HG03442 (cell line): ENCODE measurements at regions not wholly inside any gene's neighbourhood (a gene's known extent, or its start where the extent isn't known, plus 50 kb on each side); places are given as distances from the start of the nearest gene placed in this dataset.

Experiments
- ATAC-seq: cut with Tn5 transposase; IDR thresholded peaks from one replicate; pipeline ENCODE4 v1.9.1; 2021; ENCODE audit warnings: mild to moderate bottlenecking, moderate library complexity; ENCODE audit not compliant: unreplicated experiment

- ATAC-seq: no peak
These were observed 148.8 kb downstream of the INO80D start for GRCh38 chr2:205937211-205937610.

GRCh38 chr2:205936446-205936845 lies 149.5 kb downstream of the INO80D start:
- no peak for ATAC-seq

GRCh38 chr2:205934443-205934842 lies 151.5 kb downstream of the INO80D start:
- no peak for ATAC-seq

DNA sequence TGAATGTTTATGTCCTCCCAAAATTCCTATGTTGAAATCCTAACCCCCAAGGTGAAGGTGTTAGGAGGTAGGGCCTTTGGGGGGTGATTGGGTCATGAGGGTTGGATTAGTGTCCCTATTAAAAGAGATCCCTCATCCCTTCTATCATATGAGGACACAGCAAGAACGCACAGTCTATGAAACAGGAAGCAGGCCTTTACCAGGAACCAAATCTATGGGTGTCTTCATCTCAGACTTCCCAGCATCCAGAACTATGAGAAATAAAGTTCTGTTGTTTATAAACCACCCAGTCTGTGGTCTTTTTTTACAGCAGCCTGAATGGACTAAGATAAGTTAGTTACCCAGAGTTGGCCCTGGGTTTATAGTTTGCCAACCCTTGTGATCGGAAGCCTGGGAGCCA lies 153.1 kb downstream of the INO80D start:
- ATAC-seq: no peak

DNA sequence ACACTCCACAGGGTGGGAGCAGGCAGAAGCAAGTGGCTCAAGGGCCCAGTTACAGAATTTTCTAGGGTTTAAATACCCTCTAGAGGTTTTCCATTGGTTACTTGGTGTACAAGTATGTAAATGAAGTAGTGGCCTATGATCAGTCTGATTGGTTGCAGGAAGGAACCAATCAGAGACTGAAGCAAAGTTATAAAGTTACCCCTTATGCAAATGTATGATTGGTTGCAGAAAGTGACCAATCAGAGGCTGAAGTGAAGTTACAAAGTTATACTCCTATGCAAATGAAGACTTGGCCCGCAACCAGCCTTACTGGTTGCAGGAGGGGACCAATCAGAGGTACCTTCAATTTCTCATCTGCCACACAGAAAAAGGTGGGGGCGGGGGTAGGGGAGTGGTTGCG lies 154.6 kb downstream of the INO80D start:
- no peak for ATAC-seq

GRCh38 chr2:205930209-205930608 lies 155.8 kb downstream of the INO80D start:
- ATAC-seq: no peak

DNA sequence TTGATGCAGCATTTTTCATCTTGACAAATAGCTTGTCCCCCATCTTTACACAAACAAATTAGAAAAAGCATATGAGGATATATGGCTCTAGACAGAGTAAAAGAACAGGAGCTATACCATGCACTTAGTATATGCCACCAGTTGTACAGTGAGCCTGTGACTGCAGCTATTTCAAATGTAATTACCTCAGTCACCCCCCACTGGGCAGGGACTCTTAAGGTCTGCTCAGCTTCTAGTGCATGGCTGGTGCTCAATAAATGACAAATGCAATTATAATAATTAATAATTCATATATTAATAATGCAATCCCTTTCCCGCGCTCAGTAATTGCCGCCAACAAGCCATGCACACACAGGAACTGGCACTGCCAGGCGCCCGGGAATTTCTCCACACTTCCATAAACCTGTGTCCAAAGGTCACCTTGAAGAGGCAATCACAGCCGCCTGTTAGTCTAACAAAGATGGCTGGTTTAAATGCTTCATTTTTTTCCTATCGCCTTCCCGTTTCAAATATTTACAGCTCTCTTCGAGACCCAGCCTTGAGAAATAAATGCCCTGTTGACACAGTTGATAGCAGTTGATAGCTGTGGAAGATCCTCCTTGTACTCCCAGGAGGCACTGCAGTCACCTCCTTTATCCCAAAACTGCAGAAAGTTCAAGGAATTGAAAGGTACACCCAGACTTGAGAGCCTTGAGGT lies 156.6 kb downstream of the INO80D start:
- no peak for ATAC-seq

GRCh38 chr2:205925373-205926337 lies 160.3 kb downstream of the INO80D start:
- peak; percentile 94 for ATAC-seq

GRCh38 chr2:205924676-205925075 lies 161.3 kb downstream of the INO80D start:
- ATAC-seq: no peak

DNA sequence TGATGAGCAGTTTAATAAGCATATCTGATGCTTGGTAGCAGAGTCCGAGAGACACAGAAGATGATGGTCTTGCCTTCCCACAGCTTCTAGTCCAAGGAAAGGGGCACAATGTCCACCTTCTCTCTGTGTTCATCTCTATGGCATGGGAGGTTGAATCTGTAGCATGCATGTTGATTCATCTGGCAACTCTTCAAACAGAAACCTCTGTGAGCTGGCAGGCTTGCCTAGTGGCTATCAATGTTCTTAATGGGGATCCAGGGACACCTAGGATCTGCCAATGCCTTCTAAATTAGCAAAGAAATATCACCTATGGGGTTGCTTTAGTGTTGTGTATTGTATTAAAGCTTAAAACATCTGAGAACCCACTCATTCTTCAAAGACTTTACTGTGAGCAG lies 170.8 kb downstream of the INO80D start:
- ATAC-seq: no peak

GRCh38 chr2:205914213-205915129 lies 171.5 kb downstream of the INO80D start:
- no peak for ATAC-seq

DNA sequence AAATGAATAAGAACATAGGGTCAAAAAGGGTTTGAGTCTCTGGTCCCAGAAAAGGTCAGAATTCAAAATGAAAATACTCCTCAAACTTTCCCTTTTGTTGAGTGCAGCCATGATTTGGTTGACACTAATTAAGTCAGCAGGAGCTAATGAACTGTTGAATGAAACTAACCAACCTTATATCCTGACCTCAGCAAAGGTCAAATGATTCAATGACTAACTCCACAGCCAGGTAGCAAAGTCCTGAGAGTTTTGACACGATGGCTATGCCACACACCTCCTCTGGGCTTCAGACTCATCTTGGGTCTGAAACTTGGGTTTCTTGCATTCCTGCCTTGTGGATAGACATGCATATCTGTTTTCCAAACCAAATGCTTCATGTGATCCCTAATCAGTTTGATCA lies 172.3 kb downstream of the INO80D start:
- no peak for ATAC-seq

GRCh38 chr2:205911306-205911705 lies 174.7 kb downstream of the INO80D start:
- ATAC-seq: no peak

DNA sequence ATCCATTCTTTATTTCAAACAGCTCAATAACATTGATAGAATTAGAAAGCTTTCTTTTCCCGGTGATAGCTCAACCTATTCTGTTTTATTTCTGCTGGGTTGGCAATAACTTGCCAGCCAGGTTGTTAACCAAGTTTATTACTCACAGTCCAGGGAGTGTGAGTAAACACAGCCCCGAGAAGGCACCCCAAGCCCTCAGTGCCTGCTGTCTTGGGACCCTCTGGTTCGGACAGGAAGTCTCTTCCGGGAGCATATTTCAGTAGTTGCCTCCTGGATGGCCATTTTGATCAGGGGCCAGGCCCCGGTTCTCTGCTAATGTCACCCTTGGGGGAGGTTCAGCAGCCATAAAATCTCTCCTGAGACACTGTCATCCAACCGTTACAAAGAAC lies 176.8 kb downstream of the INO80D start:
- no peak for ATAC-seq

DNA sequence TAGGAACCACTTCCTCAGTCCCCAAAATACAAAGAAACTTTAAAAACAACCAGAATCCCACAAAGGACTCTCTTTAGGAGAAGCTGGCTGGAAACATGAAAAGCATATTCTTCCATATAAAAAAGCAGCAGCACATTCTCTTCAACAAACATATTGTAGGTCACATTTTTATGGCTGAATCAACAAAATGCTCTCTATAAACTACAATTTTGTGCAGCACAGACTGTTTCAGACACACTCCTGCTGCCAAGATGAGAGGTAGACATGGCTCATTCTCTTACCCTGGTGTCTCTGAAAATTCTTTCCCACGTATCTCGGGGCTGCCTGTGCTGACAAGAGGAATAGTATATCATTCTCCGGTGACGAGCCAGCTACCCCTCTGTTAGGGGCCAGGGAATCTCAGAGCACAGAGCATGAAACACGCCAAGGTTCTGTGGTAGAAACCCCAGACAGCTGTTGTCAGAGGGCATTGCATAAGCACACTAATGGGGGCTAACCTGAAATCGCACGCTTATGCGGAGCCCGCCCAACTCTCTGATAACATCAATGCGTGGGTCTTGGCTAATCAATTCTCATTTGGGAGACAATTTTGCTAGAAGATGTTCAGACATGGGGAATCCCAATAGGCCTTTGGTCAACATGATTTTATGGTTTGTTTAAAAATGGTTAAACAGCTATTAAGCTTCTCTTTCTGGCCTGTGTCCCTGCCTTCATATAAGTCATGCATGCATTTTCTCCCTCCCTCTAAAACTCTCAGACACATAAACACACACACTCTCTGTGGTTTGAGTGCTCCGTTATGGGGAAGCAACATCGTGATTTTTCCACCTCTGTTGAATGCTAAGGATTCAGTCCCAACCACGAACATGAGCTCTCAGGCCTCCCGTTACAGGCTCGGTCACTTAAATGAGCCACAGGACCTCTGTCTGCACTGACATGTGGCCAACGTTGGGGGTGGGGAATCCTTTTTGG lies 177.5 kb downstream of the INO80D start:
- ATAC-seq: no peak

DNA sequence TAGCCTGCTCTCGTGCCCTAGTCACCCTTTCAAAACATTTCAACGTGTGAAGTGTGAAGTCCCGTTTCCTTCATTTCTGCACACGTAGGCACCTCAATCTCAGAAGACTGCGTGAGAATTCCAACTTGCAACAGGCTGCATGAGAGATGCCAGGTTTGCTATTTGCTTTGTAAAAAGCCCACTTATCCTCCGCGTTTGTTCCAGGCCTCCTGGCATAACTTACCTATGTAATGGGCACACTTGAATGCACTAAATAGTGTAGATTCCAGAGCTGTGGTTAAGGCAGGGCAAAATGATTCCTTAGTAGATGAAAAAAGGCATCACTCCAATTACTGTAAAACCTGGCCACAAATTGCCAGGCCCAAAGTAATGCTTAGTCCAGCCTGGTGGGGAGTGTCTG lies 179.6 kb downstream of the INO80D start:
- no peak for ATAC-seq

GRCh38 chr2:205905576-205905975 lies 180.4 kb downstream of the INO80D start:
- ATAC-seq: no peak

DNA sequence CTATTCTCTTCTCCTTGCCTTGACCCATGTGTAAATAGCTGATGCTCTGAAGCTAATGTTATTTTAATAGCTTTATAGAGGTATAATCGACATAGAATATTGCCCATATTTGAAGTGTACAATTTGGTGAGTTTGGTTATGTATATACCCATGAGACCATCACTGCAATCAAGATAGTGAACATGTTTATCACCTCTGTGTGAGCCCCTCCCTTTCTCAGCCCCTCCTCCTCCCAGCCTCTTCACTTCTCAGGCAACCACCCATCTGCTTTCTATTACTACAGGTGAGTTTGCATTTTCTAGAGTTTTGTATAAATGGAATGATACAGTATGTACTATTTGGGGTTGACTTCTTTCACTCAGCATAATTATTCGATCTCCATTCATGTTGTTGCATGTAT lies 181.1 kb downstream of the INO80D start:
- no peak for ATAC-seq

- peak; percentile 90 for ATAC-seq
These were observed 182.3 kb downstream of the INO80D start for GRCh38 chr2:205903549-205904129.

DNA sequence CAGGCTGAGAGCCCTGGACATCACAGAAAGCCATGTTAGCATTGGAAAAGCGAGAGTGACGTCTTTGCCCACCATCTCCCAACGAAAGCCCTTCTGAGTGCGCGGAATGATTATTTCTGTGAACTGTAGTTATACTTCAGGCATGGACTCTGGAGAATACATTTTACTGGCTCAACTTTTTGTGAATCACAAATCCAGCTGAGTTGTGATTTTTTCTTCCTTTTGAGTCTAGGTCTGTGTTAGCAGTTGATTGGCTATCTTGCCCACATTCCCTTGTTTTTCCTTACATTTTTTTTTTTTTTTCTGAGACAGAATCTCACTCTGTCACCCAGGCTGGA lies 183.1 kb downstream of the INO80D start:
- no peak for ATAC-seq
